ENCODE measurements at regions not wholly inside any gene's neighbourhood (a gene's known extent, or its start where the extent isn't known, plus 50 kb on each side); places are given as distances from the start of the nearest gene placed in this dataset.

DNA sequence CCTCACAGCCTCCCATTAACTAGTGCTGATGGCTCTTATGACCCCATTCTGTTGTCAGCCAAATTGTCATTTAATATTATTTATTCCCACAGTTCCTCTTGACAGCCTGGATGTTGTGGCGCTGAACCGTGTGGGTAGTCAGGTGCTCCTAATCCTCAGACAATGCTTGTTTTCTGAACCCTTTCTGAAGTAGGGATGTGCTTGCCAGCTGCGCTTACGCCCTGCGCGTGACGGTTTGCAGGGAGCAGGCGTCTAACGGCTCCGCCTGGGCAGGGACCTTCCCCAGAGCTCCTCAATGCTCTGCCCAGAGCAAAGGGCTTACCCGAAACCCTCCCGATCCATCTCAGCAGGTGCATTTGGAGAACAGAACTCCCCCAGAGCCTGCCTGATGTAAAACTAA lies 358.2 kb upstream of the MYT1L start:
- TF ChIP-seq, protein P1, sequence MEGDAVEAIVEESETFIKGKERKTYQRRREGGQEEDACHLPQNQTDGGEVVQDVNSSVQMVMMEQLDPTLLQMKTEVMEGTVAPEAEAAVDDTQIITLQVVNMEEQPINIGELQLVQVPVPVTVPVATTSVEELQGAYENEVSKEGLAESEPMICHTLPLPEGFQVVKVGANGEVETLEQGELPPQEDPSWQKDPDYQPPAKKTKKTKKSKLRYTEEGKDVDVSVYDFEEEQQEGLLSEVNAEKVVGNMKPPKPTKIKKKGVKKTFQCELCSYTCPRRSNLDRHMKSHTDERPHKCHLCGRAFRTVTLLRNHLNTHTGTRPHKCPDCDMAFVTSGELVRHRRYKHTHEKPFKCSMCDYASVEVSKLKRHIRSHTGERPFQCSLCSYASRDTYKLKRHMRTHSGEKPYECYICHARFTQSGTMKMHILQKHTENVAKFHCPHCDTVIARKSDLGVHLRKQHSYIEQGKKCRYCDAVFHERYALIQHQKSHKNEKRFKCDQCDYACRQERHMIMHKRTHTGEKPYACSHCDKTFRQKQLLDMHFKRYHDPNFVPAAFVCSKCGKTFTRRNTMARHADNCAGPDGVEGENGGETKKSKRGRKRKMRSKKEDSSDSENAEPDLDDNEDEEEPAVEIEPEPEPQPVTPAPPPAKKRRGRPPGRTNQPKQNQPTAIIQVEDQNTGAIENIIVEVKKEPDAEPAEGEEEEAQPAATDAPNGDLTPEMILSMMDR (IDR thresholded peaks at IDR 0.05), result no peak
- TF ChIP-seq EZH2 (IDR thresholded peaks at IDR 0.05; ENCODE audit: borderline replicate concordance, insufficient read depth, low read depth, low read length, poor library complexity, severe bottlenecking), result no peak
